ENCODE measurements at regions not wholly inside any gene's neighbourhood (a gene's known extent, or its start where the extent isn't known, plus 50 kb on each side); places are given as distances from the start of the nearest gene placed in this dataset.
A peak's percentile ranks its signal among the peaks of the same experiment; 100 is the strongest.
"Not testable (repeated sequence)": the region's sequence is repeated elsewhere in the genome, so short reads cannot be mapped to it uniquely, and the experiment has no call there.

- DNase-seq: no peak
Observed at GRCh38 chr9:33690143-33690933, 105.0 kb upstream of the PRSS3 start.

- no peak for DNase-seq
Observed at GRCh38 chr9:33695299-33695698, 100.1 kb upstream of the PRSS3 start.

GRCh38 chr9:33695856-33696255 lies 99.5 kb upstream of the PRSS3 start:
- DNase-seq: no peak

- no peak for DNase-seq
Observed at GRCh38 chr9:33697171-33697570, 98.2 kb upstream of the PRSS3 start.

GRCh38 chr9:33698267-33698666 lies 97.1 kb upstream of the PRSS3 start:
- DNase-seq: no peak

GRCh38 chr9:33700940-33701339 lies 94.4 kb upstream of the PRSS3 start:
- DNase-seq: not testable (repeated sequence)

- no peak for DNase-seq
Observed at GRCh38 chr9:33703430-33704102, 91.8 kb upstream of the PRSS3 start.

- DNase-seq: not testable (repeated sequence)
Observed at GRCh38 chr9:33705440-33705839, 89.9 kb upstream of the PRSS3 start.

GRCh38 chr9:33708441-33708840 lies 86.9 kb upstream of the PRSS3 start:
- no peak for DNase-seq

GRCh38 chr9:33709269-33709668 lies 86.1 kb upstream of the PRSS3 start:
- no peak for DNase-seq

- DNase-seq: not testable (repeated sequence)
Observed at GRCh38 chr9:33711418-33711817, 83.9 kb upstream of the PRSS3 start.

- DNase-seq: no peak
Observed at GRCh38 chr9:33714989-33715388, 80.4 kb upstream of the PRSS3 start.

GRCh38 chr9:33718987-33719386 lies 76.4 kb upstream of the PRSS3 start:
- DNase-seq: peak in 3 of 56 donors; percentile 2 to 12 (median 7)

- peak in 1 of 56 donors; percentile 2 for DNase-seq
Observed at GRCh38 chr9:33719581-33720374, 75.6 kb upstream of the PRSS3 start.

GRCh38 chr9:33721674-33722358 lies 73.5 kb upstream of the PRSS3 start:
- peak in 53 of 56 donors; percentile 7 to 89 (median 68) for DNase-seq

GRCh38 chr9:33722359-33722675 lies 73.0 kb upstream of the PRSS3 start:
- DNase-seq: no peak

GRCh38 chr9:33728613-33729012 lies 66.7 kb upstream of the PRSS3 start:
- DNase-seq: no peak

GRCh38 chr9:33731142-33731541 lies 64.2 kb upstream of the PRSS3 start:
- no peak for DNase-seq

- no peak for DNase-seq
Observed at GRCh38 chr9:33731625-33732024, 63.7 kb upstream of the PRSS3 start.

GRCh38 chr9:33734247-33734940 lies 61.0 kb upstream of the PRSS3 start:
- not testable (repeated sequence) for DNase-seq
